Stimulated activated CD4-positive, alpha-beta T cell treated with anti-CD3 and anti-CD28 coated beads, Interleukin-1b, Interleukin-23, amount 100 ng/mL, for 48 hours (primary cell): ENCODE measurements at regions not wholly inside any gene's neighbourhood (a gene's known extent, or its start where the extent isn't known, plus 50 kb on each side); places are given as distances from the start of the nearest gene placed in this dataset.
"Not testable (repeated sequence)": the region's sequence is repeated elsewhere in the genome, so short reads cannot be mapped to it uniquely, and the experiment has no call there.

Source experiments
- DNase-seq: peaks from one replicate; pipeline ENCODE4 v3.0.0-alpha.2; 2020

DNA sequence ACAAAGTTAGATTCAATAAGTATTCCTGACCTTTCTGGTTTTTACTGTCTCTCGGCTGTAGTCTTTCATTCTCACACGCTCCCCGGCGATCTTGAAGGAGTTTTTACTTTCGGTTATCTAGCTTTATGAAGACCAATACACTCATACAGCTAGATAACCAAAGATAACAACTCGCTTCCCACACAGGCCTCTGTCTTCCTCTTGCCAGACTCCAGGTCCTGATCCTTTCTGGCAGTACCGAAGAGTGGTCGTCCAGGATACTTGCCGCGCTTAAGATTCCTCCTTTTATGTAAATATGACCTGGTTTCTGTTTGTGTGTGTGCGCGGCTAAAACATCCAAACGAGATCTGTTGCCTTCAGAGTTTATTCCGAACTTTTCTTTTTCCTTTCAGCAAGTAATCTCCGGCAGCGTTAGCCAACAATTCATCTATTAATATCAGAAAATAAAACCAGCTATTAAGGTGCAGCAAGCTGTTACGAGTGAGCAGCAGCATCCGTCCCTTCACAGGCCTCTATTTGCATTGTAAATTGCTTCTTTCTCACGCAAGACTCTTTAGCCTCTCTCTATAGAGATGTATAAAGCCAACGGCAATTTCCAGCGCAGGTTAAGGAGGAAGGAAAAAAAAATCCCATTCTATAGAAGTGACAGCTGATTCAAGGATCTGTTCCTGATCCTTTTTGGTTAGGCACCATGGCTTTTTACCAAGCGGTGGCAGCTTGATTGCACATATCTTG lies 216.1 kb downstream of the MEF2C start:
- DNase-seq, result no peak

- DNase-seq, result no peak
Observed at GRCh38 chr5:88665750-88666215, 217.2 kb downstream of the MEF2C start.

GRCh38 chr5:88664645-88665044 lies 218.3 kb downstream of the MEF2C start:
- DNase-seq, result no peak

GRCh38 chr5:88663793-88664216 lies 219.2 kb downstream of the MEF2C start:
- no peak for DNase-seq

DNA sequence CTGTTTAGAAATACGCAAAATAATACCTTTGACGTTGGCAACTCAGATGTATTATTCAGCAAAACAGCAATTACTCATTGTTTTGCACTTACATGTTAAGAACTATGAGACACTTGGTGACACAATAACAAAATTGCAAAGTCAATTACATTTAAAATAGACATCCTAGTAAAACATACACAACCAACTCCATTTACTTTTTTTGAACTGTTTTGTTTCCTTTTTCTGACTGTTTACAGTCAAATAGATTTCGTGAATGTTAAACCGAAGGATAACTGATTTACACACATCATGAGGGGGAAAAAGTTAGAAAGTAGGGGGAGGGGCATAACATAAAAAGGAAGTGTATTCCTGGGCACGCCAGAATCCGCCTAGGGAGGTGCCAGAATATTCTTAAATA lies 220.1 kb downstream of the MEF2C start:
- no peak for DNase-seq

GRCh38 chr5:88661806-88662207 lies 221.2 kb downstream of the MEF2C start:
- DNase-seq, result no peak

- DNase-seq, result no peak
Observed at GRCh38 chr5:88660947-88661805, 221.8 kb downstream of the MEF2C start.

GRCh38 chr5:88660264-88660946 lies 222.6 kb downstream of the MEF2C start:
- DNase-seq, result no peak

DNA sequence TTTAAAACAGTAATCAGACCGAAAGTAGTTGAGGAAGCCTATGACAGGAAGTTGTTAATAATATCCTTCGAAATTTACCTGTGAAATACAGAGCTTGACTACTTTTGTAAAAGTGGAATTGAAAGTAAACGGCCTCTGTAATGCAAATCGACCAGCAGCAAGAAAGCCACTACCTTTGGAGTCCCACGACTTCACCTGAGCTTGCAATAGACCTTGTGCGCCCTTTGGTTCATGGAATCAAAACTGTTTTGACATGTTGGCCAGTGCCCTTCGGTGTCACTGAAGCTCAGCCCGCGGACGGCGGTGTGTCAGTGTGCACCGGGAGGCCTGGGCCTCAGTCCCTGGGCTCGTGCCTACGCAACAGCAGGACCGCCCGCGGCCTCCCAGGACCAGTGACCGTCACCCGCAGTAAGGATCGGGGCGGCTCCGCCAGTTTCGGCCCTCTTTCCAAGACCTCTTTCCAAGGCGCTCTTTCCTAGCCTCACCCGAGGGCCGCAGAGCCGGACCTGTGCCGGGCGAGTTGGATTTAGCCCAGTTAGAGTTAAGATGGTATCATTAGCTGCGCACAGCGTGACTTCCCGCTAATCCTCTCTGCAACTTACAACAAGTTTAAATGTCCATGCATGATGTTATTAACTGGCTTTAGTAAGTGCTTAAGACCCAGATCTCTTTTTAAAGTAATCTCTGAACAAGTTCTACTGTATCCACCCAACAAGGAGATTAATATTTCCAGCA lies 223.3 kb downstream of the MEF2C start:
- no peak for DNase-seq

- DNase-seq, result no peak
Observed at GRCh38 chr5:88658886-88659285, 224.1 kb downstream of the MEF2C start.

DNA sequence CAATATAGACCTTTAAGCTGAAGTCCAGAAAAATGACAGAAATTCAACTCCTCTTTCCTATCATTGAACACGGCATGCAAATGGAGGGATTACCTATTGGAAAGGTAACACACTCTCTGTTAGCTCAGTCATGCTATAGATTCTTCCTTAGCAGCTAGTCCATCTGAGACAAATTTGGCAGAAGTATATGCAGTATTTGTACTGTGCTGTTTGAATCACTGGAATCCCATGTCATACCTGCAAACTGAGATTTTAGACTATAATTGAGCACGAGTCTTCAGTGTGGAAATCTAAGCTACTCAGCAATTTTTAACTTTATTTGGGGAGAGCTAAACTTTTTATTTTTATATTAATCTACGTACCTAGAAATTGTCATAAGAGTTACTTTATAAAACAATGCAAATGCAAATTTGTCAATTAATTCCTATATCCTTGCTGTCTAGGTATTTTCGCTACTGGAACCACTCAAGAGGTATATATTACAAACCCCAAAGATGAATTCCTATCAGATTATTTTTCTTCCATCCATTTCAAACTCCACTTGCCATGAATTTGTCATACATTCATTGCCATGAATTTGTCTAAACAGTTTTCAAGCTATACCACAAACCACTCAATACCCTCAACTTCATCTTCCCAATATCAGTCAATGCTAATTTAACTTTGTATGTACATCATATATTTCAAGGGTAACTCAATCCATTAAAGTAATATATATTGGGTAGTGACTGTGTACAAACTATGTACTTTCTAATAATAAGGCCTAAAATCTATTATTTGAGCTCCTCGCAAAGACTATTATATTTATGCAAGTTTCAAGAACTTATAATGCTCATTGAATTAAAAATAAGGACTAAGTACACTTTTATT lies 224.8 kb downstream of the MEF2C start:
- DNase-seq, result no peak

DNA sequence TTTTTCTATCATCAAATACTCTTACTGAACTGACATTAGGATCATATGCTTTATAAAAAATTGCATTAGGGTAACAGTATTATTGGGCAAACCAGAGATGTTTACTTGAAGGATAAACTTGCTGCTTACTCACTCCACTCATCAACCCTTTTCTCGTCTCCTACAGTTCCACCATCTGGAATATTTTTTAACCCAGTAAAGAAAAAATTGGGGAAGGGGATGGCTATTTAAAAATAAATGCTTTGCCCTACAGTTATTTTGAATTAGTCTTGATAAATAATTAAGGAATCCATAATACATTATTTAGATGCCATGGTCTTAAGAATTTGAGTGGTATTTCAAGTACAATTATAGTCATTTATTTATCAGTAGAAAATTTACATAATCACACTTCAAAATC lies 225.8 kb downstream of the MEF2C start:
- no peak for DNase-seq

GRCh38 chr5:88656221-88656950 lies 226.6 kb downstream of the MEF2C start:
- DNase-seq, result no peak

DNA sequence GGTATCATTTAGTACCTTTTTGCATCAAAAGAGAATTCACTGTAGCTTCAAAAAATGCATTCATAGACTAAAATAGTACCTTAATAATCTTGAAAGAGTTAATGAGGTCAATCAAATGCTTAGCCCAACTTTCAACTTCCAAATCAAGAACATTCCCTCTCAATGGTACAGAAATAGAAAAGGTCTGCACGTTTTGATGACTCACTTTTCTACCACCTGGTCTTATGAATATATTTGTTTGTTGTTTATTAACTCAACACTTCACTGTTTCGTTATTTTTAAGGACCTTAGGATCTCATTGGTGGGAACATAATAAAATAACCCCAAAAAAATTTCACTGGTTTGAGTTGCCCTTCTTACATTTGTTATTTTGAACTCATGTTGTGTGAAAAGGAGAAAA lies 229.5 kb downstream of the MEF2C start:
- no peak for DNase-seq

DNA sequence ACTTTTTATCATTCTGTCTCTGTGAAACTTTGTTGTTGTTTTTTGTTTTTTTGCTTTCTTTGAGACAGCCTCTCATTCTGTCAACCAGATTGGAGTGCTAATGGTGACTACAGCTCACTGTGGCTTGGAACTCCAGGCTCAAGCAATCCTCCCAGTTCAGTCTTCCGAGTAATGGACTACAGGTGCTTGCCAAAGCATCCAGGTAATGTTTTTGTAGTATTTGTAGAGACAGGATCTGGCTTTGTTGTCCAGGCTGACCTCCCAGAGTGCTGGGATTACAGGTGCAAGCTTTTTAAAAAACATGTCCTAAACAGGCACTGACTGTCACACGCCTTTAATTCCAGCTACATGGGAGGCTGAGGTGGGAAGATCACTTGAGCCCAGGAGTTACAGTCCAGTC lies 235.1 kb downstream of the MEF2C start:
- no peak for DNase-seq

DNA sequence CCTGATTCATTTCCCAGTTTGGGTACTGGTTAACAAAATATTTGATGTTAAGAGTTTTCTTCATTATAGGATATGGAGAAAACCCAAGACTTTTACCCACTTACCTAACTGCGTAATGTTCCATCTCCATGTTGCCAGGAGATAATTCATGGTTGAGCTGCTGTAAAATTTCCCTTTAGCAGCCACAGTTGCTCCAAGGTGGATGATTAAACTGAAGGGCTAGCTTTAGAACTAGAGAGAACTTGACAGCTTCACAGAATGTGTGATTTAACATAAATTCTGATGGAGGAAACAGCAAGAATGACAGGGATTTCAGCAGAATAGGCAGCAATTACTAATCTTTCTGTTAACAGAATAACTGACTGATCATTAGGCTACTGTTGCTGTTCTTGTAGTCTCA lies 236.1 kb downstream of the MEF2C start:
- no peak for DNase-seq

DNA sequence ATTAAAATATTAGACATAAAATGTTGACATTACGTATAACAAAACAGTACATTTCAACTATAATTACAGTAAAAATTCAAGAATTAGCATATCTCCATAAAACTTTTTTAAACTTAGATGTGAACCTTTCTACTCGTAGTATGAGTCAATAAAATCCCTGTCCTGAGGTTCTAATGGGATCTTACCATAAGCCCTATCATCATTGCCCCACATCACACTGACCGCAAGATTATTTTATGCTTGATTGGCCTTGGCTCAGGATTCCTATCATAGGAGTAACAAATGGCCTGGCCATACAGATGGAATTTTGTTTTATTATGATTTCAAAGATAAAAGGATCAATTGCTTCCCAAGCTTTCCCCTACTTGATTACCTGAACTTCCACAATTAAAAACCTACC lies 238.3 kb downstream of the MEF2C start:
- DNase-seq, result no peak

- DNase-seq, result no peak
Observed at GRCh38 chr5:88643315-88643714, 239.7 kb downstream of the MEF2C start.

DNA sequence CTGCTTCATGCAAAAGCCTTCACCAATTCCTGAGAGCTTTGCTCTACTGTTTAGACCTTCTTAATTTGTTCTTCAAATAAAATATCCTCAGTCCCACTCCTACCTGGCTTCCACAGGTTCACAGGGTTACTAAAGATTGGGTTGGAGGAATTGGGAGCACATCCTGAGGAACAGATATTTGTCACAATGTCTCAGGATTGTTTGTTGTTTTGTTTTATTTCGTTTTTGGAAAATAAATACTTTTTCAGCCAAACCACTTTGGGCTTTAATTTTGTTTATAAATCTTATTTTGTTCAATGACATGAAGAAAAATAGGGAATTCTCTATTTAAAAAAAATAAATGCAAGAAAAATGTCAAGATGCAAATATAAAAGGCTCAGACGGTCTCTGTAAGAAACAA lies 249.0 kb downstream of the MEF2C start:
- no peak for DNase-seq

GRCh38 chr5:88622890-88623289 lies 260.1 kb downstream of the MEF2C start:
- not testable (repeated sequence) for DNase-seq

GRCh38 chr5:88615767-88616166 lies 267.2 kb downstream of the MEF2C start:
- not testable (repeated sequence) for DNase-seq
